ENCODE measurements at regions not wholly inside any gene's neighbourhood (a gene's known extent, or its start where the extent isn't known, plus 50 kb on each side); places are given as distances from the start of the nearest gene placed in this dataset.

DNA sequence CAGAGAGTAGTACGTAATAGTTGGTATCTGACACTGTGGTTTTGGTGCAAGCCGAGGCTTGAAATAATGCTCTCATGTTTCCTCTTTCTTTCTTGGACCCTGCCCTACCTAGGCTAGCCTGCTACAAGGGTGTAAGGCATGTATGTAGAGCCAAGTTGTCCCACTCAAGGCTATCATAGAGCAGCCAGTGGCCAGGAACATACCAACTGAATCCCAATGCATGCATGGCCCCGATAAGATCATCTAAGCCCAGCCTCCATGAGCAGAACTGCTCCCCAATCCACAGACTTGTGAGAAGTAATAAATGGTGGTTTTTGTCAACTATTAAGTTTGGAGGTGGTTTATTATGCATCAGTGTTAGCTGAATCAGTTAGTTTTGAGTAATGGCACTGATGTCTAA, 250.2 kb downstream of the SH2D4B start:
- Histone ChIP-seq H3K4me1 (replicated peaks in 1 of 4; ENCODE audit: control insufficient read depth in 3 of 4, insufficient read depth in 4 of 4, low read length in 3 of 4) (no peaks in the 10 kb centered on the region), H4K91ac (replicated peaks; ENCODE audit: insufficient read length, low read length) (no peak overlapping the region), H3K4me3 (ENCODE audit: extremely low read depth in 1 of 4, insufficient read depth in 2 of 4, low read depth in 3 of 4, low read length in 4 of 4) (no peak overlapping the region), H3K79me1 (ENCODE audit: low read depth, low read length) (no peaks in the 10 kb centered on the region), H3K36me3 (ENCODE audit: control insufficient read depth in 2 of 4, insufficient read depth in 4 of 4, low read length in 3 of 4) (no peaks in the 10 kb centered on the region), H2AFZ (ENCODE audit: low read length) (no peak overlapping the region), H4K20me1 (replicated peaks in 1 of 2; ENCODE audit: control insufficient read depth in 1 of 2, insufficient read depth in 2 of 2, low read length in 2 of 2) (no peaks in the 10 kb centered on the region), H2BK20ac (ENCODE audit: low read length) (no peak overlapping the region), H3K23ac (ENCODE audit: insufficient read length) (no peak overlapping the region), H2AK5ac (ENCODE audit: low read depth, low read length) (no peak overlapping the region), H3K18ac (ENCODE audit: extremely low read depth, low read length) (no peak overlapping the region), H3K27me3 (replicated peaks in 1 of 4; ENCODE audit: control insufficient read depth in 3 of 4, extremely low read depth in 1 of 4, insufficient read depth in 3 of 4, low read length in 3 of 4) (no peaks in the 10 kb centered on the region), H3K4ac (replicated peaks; ENCODE audit: insufficient read length, low read depth, low read length) (no peak overlapping the region), H3K27ac (ENCODE audit: low read depth, low read length) (no peak overlapping the region), H3K23me2 (ENCODE audit: low read depth, low read length) (no peaks in the 10 kb centered on the region), H3K14ac (ENCODE audit: insufficient read length) (no peak overlapping the region), H2BK5ac (ENCODE audit: low read depth, low read length) (no peak overlapping the region), H4K8ac (ENCODE audit: extremely low read depth, insufficient read depth, low read length) (no peak overlapping the region), H2BK15ac (ENCODE audit: low read length) (no peak overlapping the region), H3K56ac (replicated peaks; ENCODE audit: insufficient read length, low read depth, low read length) (no peak overlapping the region), H3K9ac (replicated peaks in 1 of 4; ENCODE audit: extremely low read depth in 1 of 4, low read depth in 3 of 4, low read length in 3 of 4) (no peak overlapping the region), H4K5ac (ENCODE audit: insufficient read length, low read depth, low read length) (no peak overlapping the region), H2BK120ac (replicated peaks; ENCODE audit: low read depth, low read length) (no peak overlapping the region), H3K79me2 (ENCODE audit: control insufficient read depth in 1 of 2, insufficient read depth in 2 of 2, low read length in 2 of 2) (no peaks in the 10 kb centered on the region), H3K4me2 (ENCODE audit: insufficient read depth in 1 of 2, low read depth in 2 of 2, low read length in 2 of 2) (no peak overlapping the region), H3K9me3 (ENCODE audit: insufficient read depth in 2 of 2, low read depth in 1 of 2, low read length in 1 of 2) (no peaks in the 10 kb centered on the region), H2BK12ac (ENCODE audit: low read depth, low read length) (no peak overlapping the region)
- CTCF ChIA-PET (ENCODE audit: partially characterized antibody), result interaction anchor here (0.5 to 1.5 kb wide), 4 partner anchors 13 to 73 kb away, joined by 3 to 4 read pairs (median 4); no protein-coding TSS in a partner anchor
- FAIRE-seq (no peak), DNase-seq (ENCODE audit: low read depth in 1 of 2, low spot score in 2 of 2) (no peak)
- TF ChIP-seq SIRT6 (IDR thresholded peaks at IDR 0.05; ENCODE audit: low read length) (no peak), TBP (IDR thresholded peaks at IDR 0.05; ENCODE audit: low read depth, low read length) (no peak), MAX (IDR thresholded peaks at IDR 0.05) (no peak), YY1 (IDR thresholded peaks at IDR 0.05; ENCODE audit: low read depth, low read length) (no peak), PHF8 (conservative IDR thresholded peaks at IDR 0.05; ENCODE audit: low read depth, low read length) (no peak), SP4 (IDR thresholded peaks at IDR 0.05; ENCODE audit: low read length) (no peak), SIN3A (conservative IDR thresholded peaks at IDR 0.05 in 1 of 2, IDR thresholded peaks at IDR 0.05 in 1 of 2; ENCODE audit: low read depth in 1 of 2, low read length in 2 of 2) (no peak), SP1 (IDR thresholded peaks at IDR 0.05; ENCODE audit: low read depth, low read length) (no peak), RXRA (IDR thresholded peaks at IDR 0.05; ENCODE audit: insufficient read depth, low read depth, low read length) (no peak), USF2 (IDR thresholded peaks at IDR 0.05; ENCODE audit: low read length) (no peak)
- 92% methylated on average over 3 of the region's 3 CpGs; no CpG with 5 or more reads in 1 of the 2 experiments for WGBS, 2 experiments (ENCODE audit: extremely low coverage in 1 of 2, insufficient coverage in 1 of 2, insufficient read length in 1 of 2, insufficient replicate concordance in 2 of 2, low coverage in 1 of 2, low lambda C conversion rate in 2 of 2, missing lambda C conversion rate in 1 of 2)
- POLR2A ChIA-PET (ENCODE audit: partially characterized antibody), result no interaction called here
